Suprapubic skin (tissue), 4 donors: ENCODE measurements at regions not wholly inside any gene's neighbourhood (a gene's known extent, or its start where the extent isn't known, plus 50 kb on each side); places are given as distances from the start of the nearest gene placed in this dataset.

Source experiments
- DNase-seq, 2 donors: peaks; one replicate each; pipeline ENCODE4 v3.0.0-alpha.2; 2019; ENCODE audit warnings: low spot score in 2 of 2
- H3K27ac ChIP-seq: fragments of 200-600 bp; sonication (generic); one replicate; pipeline ENCODE4 v1.5.1; 2019
- H3K27me3 ChIP-seq: fragments of 200-600 bp; sonication (generic); one replicate; pipeline ENCODE4 v1.5.1; 2019
- H3K36me3 ChIP-seq: fragments of 200-600 bp; sonication (generic); one replicate; pipeline ENCODE4 v1.5.1; 2019
- H3K4me1 ChIP-seq: fragments of 200-600 bp; sonication (generic); one replicate; pipeline ENCODE4 v1.5.1; 2019
- H3K4me3 ChIP-seq: fragments of 200-600 bp; sonication (generic); one replicate; pipeline ENCODE4 v1.5.1; 2019; ENCODE audit warnings: mild to moderate bottlenecking
- H3K9me3 ChIP-seq: fragments of 200-600 bp; sonication (generic); one replicate; pipeline ENCODE4 v1.5.1; 2019
- EP300 ChIP-seq: sonication (generic); formaldehyde crosslinking; IDR thresholded peaks from one replicate; pipeline ENCODE4 v1.6.1; 2017; ENCODE audit warnings: antibody characterized with exemption
- POLR2A ChIP-seq, 2 donors: fragments of 450-650 bp; IDR thresholded peaks; one replicate each; pipeline ENCODE4 v1.6.1; 2017; ENCODE audit warnings: antibody characterized with exemption in 2 of 2, mild to moderate bottlenecking in 2 of 2, moderate library complexity in 2 of 2
- POLR2AphosphoS5 ChIP-seq, 3 donors: sonication (generic); formaldehyde crosslinking; IDR thresholded peaks; one replicate each; pipeline ENCODE4 v1.6.1; 2017; ENCODE audit warnings: antibody characterized with exemption in 3 of 3
- WGBS: methylation state at CpG from one replicate; pipeline ENCODE4 v1.1.5; 2018; 5-methylcytosine and 5-hydroxymethylcytosine counted together
- TF ChIP-seq, protein P1 (sequence below), 2 donors: fragments of 200-600 bp in 1 of 2; fragments of 450-650 bp in 1 of 2; sonication (generic) in 1 of 2; IDR thresholded peaks; one replicate each; pipeline ENCODE4 v1.5.1; 2016 to 2019; ENCODE audit warnings: antibody characterized with exemption in 2 of 2, mild to moderate bottlenecking in 1 of 2, moderate library complexity in 1 of 2

DNA sequence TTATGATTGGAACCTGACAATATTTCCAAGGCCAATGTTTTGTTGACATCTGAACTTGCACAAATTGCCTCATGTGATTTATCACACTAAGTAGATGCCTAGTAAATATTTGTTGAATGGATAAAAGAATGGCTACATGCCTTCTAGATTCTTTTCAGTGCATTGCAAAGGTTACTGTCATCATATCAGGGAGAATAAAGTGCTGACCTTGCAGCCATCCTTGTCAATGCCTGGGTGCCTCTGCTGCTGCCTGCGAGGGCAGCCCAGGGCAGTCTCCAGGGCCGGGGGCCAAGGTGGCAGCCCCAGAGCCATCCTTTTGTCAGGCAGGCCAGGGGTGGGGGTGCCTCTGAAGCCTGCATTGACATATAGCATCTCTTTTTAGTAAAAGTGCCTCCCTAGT is 325.6 kb upstream of the MTNR1B start:
- no peak for DNase-seq
- no peaks in the 10 kb centered on the region for H3K4me1 ChIP-seq
- TF ChIP-seq, protein P1, sequence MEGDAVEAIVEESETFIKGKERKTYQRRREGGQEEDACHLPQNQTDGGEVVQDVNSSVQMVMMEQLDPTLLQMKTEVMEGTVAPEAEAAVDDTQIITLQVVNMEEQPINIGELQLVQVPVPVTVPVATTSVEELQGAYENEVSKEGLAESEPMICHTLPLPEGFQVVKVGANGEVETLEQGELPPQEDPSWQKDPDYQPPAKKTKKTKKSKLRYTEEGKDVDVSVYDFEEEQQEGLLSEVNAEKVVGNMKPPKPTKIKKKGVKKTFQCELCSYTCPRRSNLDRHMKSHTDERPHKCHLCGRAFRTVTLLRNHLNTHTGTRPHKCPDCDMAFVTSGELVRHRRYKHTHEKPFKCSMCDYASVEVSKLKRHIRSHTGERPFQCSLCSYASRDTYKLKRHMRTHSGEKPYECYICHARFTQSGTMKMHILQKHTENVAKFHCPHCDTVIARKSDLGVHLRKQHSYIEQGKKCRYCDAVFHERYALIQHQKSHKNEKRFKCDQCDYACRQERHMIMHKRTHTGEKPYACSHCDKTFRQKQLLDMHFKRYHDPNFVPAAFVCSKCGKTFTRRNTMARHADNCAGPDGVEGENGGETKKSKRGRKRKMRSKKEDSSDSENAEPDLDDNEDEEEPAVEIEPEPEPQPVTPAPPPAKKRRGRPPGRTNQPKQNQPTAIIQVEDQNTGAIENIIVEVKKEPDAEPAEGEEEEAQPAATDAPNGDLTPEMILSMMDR (IDR thresholded peaks at IDR 0.05) = no peak
- TF ChIP-seq POLR2AphosphoS5 (IDR thresholded peaks at IDR 0.05) (no peak), POLR2A (IDR thresholded peaks at IDR 0.05) (no peak), EP300 (no peak)
- 59% methylated on average over 2 of the region's 2 CpGs for WGBS
- H3K27me3 ChIP-seq = no peaks in the 10 kb centered on the region
- H3K36me3 ChIP-seq = no peaks in the 10 kb centered on the region
- H3K9me3 ChIP-seq = no peaks in the 10 kb centered on the region
- no peak overlapping the region for H3K4me3 ChIP-seq
- H3K27ac ChIP-seq = no peak overlapping the region

DNA sequence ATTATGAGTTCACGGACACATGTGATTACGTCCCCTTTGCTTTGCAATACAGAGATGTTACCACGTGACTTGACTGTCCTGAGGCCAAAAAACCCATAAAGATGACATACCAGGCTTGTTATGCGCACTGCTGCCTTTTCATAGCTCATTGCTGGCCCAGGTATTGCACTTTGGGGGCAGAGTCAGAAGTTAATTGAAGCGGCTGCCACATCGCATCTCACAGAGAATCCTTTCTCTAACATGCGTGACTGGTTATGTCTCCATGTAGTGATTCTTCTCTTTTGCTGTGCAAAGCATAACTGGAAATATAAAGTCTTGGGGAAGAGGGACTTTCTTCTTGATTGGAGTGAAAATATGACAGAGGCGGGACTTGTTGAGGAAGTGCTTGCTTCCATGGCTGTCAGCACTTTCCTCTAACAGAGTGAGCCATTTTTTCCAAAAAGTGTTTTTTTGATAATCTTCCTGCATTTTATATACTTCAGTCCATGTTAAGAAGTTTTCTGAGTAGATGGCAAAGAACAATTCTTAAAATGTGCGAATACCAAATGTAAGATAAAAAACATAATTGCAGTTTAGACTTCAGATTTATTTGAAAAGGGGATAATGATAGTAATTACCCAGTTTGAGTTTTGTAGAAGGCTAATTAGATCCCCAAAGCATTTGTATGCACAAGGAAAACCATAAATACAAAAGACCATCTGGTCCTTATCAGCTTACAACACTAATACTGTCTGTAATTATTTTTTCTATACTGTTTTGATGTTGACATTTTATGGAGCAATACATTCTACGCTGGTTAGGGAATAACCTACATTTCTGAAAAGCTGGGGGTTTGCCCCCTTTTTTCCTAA is 324.6 kb upstream of the MTNR1B start:
- H3K4me3 ChIP-seq = no peak overlapping the region
- TF ChIP-seq, protein P1 (IDR thresholded peaks at IDR 0.05) = no peak

DNA sequence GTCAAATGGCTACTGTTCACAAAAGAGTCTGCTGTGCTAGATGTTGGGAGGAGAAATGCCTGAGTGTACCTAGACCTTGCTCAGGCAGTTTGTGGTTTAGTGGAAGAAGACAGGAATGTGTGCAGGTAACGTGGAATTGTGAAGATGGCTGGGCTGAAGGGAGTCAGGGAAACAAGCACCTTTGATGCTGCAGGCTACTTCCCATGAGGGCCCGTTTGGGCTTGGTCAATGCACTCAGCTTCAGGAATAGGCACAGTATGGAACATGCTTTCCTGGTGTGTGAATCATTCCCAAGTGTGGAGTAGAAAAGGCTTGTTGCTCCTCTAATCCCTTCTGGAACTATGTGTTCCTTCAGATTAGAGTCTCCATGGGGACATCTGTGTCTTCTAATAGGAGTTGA is 318.3 kb upstream of the MTNR1B start:
- TF ChIP-seq EP300 (no peak), POLR2A (IDR thresholded peaks at IDR 0.05) (no peak), POLR2AphosphoS5 (IDR thresholded peaks at IDR 0.05) (no peak)
- TF ChIP-seq, protein P1 (IDR thresholded peaks at IDR 0.05) = no peak
- Histone ChIP-seq H3K27me3 (no peaks in the 10 kb centered on the region), H3K36me3 (no peaks in the 10 kb centered on the region), H3K4me1 (no peaks in the 10 kb centered on the region), H3K9me3 (no peaks in the 10 kb centered on the region), H3K27ac (no peak overlapping the region), H3K4me3 (no peak overlapping the region)
- no peak for DNase-seq
- WGBS = 74% methylated on average over 2 of the region's 2 CpGs

More for the DNA sequence above, 324.6 kb upstream of the MTNR1B start:
- Histone ChIP-seq H3K9me3 (no peaks in the 10 kb centered on the region), H3K27ac (no peak overlapping the region), H3K36me3 (no peaks in the 10 kb centered on the region), H3K4me1 (no peaks in the 10 kb centered on the region), H3K27me3 (no peaks in the 10 kb centered on the region)
- no peak for DNase-seq
- 86% methylated on average over 10 of the region's 10 CpGs for WGBS

DNA sequence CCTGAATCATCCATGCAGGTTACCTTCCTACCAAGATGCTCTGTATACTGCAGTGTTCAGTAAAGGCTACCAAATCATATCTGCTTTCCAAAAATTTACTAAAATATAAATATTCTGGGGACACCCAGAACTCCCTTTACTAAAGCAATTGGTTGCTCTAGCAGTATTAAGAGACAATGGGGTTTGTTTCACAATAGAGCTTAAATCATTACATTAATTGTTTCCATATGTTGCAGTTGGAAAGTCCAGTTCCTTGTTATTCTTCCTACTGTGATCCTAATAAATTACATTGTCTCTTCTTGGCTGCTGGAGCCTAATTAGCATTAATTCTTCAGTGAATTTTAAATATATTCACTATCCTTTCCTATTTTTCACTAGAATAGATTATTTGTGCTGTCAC is 316.0 kb upstream of the MTNR1B start:
- Histone ChIP-seq H3K27me3 (no peaks in the 10 kb centered on the region), H3K27ac (no peak overlapping the region), H3K36me3 (no peaks in the 10 kb centered on the region), H3K9me3 (no peaks in the 10 kb centered on the region), H3K4me1 (no peaks in the 10 kb centered on the region), H3K4me3 (no peak overlapping the region)
- TF ChIP-seq POLR2AphosphoS5 (IDR thresholded peaks at IDR 0.05) = no peak
- TF ChIP-seq POLR2A (IDR thresholded peaks at IDR 0.05) = no peak
- no peak for TF ChIP-seq EP300
- TF ChIP-seq, protein P1 (IDR thresholded peaks at IDR 0.05) = no peak
- DNase-seq = no peak

DNA sequence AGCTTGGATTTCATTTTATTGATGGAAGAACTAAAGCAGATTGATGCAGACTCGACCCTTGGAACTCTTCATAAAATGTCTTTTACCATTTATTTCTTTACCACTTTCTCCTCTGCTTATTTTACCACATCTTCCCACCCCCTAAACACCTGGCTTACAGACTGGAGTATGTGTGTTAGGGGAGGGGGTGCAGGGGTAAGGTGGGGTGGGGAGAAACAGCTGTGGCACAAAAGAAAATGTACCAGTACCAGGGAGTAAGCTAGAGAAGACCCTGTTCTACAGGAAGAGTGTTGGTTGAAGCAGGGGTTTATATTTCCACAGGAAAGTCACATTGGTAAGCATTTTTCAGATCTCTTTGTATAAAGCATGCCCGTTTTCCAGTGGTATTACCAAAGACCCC is 312.7 kb upstream of the MTNR1B start:
- Histone ChIP-seq H3K9me3 (no peaks in the 10 kb centered on the region), H3K4me1 (no peaks in the 10 kb centered on the region), H3K27ac (no peak overlapping the region), H3K36me3 (no peaks in the 10 kb centered on the region), H3K4me3 (no peak overlapping the region), H3K27me3 (no peaks in the 10 kb centered on the region)
- TF ChIP-seq, protein P1 (IDR thresholded peaks at IDR 0.05) = no peak
- TF ChIP-seq POLR2A (IDR thresholded peaks at IDR 0.05) = no peak
- TF ChIP-seq POLR2AphosphoS5 (IDR thresholded peaks at IDR 0.05) = no peak
- TF ChIP-seq EP300 = no peak
- 63% methylated on average over 2 of the region's 2 CpGs for WGBS
- no peak for DNase-seq
